HG03432 (cell line): ENCODE measurements at regions not wholly inside any gene's neighbourhood (a gene's known extent, or its start where the extent isn't known, plus 50 kb on each side); places are given as distances from the start of the nearest gene placed in this dataset.
"Not testable (repeated sequence)": the region's sequence is repeated elsewhere in the genome, so short reads cannot be mapped to it uniquely, and the experiment has no call there.

Source experiments
- ATAC-seq: cut with Tn5 transposase; IDR thresholded peaks from one replicate; pipeline ENCODE4 v1.9.1; 2021; ENCODE audit warnings: mild to moderate bottlenecking, moderate library complexity; ENCODE audit not compliant: unreplicated experiment

DNA sequence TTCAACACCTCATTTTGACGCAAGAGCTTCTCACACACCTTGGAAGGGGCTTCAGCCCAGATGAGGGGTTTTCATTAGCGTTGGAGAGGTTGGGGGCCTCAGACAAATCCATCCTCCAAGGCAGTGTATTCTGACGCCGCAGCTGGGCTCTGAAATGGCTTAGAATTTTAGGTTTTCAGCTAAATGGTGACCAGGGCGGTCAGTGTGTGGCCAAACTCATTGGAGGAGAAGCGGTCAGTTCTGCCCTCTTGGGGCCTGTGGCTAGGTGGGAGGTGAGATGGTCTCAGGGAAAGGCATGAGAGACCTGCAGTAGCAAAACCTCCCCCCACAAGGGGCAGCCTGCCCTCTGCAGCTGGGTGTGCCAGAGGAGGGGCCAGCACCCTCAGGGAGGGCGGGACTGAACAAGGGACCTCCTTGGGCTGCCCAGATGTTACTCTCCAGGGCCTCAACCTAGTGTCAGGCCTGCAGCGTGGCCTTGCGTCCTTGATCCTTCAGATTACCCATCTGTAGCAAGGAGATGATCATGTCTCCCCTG is 155.8 kb downstream of the URI1 start:
- no peak for ATAC-seq

DNA sequence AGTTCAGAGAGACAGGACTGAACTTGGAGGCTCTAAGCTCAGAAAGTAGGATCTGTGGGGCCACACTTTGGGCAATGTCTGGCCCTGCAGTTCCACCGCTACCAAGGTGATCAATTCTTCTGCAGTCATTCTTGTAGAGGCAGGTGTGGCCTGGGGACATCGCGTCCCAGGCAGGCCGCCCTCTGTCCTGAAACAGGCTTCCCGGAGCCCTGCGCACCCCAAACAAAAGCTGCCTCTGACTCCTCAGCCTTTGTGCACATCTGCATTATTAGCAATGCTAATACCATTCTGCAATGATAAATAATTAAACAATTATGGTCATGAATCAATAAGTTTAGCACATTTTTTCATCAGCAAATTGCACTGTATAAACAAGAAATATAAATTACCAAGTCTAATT is 160.2 kb downstream of the URI1 start:
- no peak for ATAC-seq

DNA sequence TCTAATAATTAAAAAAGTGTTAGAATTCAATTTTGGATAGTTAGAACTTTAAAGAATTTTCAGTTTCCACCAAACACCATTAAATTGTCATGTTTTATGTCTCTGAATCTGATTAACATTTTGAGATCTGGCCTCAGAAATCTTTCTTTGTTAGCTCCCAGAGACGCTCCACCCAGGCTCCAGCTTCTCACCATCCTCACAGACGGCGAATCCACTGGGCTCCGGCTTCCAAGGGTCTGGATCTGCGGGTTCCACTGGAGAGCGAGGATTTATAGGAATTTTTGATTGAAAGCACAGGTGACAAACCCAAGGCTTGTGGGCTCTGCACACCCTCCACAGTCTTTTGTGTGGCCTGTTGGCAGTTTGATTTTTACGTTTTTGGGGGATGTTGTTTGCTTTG is 160.6 kb downstream of the URI1 start:
- no peak for ATAC-seq

DNA sequence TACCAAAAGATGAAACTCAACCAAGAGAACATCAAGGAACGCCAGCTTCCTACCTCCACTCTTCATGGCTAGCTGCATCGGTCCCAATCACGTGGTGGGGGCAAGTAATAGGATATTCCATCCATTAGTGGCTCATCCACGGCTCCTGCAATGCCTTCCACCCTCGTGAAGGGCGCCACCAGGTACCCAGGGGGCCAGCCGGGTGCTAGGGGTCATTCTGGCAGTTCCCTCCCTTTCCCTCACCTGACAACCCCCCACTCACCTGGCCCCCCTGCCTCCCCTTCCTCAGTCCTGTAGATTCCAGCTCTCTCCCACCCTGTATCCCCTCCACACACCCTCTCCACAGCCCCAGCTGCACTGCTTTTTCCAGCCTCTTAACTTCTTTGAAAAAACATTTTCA is 161.9 kb downstream of the URI1 start:
- ATAC-seq = no peak

DNA sequence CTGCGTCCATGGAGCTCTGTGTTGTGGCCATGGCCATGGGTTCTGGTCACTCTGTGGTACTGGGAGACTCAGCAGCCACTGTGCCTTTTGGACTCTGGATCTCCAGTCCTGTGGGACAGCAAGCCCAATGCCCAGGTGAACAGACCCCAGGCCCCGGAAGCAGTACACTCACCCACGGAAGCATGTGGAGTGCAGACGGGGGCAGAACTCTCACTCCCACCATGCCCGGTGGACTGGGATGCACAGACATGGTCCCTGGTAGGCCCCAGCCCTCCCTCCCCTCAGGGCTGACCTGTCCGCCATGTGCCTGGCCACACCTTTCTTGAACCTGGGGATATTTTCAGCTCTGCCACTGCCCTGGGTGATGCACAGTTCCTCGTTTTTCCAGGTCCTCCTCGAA is 163.3 kb downstream of the URI1 start:
- no peak for ATAC-seq

DNA sequence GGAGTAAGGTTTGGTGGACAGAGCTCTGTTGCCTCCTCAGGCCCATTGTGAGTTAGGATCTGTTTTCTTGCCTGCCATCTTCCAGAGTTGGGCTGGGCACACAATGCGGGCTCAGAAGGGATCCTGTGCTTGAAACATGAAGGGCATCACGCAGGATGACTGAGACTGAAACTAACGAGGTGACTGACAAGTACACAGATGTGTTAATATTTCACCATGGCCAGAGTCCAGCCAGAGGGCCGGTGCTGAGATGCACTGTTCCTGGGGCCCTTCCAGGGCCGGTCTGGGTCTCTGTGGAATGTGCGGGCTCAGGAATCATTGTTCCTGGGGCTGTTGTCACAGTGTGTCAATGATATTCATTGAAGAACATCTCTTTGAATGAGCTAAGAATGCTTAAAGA is 163.7 kb downstream of the URI1 start:
- ATAC-seq = no peak

DNA sequence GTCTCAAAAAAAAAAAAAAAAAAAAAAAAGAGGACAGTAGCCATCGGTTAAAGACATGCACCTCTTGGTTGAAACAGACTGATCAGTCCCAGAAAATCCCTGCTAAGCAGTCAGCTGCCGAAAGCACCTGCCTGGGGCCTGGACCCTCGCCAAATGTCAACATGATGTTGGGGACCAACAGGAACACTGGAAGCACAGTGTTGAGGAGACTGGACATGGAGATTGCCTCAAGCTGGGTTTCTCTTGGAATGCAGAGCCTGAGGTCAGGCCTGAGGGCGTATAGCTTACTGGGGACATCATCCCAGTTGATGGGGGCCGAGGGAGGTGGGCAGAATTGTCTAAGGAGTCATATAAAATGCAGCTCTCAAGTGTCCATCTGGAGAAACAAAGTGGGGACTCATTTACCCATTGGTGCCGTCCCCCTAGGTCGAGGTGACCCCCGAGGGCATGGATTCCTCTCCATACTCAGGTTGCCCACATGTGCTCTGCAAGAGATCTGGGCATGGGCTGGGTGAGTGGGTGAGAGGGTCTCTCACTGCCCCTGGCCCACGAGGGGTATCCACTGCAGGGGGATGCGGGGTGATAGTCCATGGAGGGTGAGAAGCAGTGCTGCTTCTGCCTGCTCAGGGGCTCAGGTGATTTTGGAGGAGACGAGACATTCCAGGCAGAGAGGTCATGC is 164.5 kb downstream of the URI1 start:
- no peak for ATAC-seq

DNA sequence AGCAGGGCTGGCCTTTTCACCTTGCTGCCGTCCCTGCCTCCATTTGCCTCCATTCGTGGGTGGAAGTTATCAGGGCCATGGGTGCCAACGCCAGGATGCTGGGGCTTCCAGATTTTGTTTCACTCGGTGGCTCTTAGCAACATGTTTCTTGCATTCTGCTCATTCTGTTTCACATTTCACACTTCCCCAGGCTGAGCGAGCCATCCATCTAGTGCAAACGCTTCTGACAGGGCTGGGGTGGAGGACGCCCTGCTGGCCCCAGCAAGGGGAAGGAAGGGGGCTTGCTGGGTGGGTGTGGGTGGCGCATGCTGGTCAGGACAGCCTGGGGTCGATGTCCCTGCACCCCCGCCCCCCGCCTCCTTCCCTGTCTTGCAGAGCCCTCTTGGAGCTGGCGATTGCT is 165.2 kb downstream of the URI1 start:
- ATAC-seq = no peak

DNA sequence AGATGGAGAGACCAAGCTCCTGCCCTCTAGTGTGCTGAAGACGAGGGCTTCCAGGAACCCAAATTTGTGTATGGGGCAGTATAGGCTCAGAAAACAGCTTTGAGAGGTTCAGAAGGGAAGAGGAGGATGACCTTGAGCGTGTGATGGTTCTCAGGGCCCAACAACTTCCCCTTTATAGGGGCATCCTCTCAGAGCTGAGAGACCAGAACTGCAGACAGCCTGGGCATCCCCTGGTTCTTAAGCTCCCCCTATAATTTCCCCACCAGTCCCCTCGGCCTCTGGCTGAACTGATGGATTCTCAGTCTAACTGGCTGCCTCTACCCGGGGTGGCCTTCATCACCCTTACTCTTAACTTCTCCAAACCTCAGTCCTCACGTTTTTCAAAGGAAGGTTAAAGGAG is 167.5 kb downstream of the URI1 start:
- ATAC-seq = peak; percentile 60

DNA sequence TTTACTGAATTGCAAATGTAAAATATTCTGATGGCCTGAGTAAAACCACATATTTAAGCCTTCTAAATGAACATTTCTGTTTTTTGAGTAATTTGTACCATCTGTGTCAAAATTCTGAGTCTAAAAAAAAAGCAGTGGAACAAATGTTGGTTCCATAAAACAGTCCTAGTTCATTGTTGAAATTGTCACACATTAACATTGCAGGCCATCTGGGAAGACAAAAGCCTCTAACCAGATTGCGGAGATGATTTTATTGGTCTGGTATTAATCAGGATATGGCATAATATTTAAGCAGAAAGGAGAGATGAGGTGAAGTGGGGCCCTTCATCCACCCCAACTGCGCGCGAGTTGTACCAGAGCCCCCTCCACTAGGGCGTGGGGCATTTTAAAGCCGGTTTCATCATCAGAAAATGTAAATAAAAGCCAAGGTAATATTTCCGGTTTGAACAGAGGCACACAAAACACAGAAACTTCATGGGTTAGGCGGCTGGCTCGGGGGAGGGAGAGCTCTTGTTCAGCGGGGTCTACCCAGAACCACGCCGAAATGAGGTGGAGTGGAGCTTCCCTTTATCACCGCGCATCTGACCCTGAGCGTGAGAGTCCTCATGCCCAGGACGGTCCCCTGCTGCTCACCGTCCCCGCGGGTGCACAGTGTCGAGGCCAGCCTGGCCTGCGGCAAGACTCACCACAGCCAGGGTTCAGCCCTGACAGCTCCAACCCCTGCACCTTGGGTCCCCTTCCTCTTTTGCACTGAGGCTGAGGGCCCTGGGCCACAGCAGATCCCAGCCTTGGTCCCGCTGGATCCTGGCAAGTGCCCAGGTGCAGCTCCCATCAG is 169.2 kb downstream of the URI1 start:
- no peak for ATAC-seq

DNA sequence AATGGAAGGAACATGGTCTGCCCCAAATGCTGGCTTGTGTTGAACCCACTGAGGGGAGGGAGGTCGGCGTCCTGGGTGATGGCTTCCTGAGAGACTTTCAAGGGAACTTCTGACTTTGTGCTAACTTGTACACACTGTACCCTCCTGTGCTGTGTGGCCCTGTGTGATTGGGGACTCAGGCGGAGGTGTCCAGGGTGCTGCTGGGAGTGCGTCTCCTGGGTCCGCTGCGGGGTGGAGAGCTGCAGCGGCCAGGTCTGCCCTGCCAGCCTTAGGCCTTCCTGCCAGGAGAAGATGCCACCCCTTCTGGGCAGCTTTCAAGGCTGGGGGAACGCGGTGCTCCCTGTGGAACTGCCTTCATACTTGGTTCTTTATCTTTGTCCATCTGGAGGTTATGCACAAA is 170.1 kb downstream of the URI1 start:
- ATAC-seq = no peak

DNA sequence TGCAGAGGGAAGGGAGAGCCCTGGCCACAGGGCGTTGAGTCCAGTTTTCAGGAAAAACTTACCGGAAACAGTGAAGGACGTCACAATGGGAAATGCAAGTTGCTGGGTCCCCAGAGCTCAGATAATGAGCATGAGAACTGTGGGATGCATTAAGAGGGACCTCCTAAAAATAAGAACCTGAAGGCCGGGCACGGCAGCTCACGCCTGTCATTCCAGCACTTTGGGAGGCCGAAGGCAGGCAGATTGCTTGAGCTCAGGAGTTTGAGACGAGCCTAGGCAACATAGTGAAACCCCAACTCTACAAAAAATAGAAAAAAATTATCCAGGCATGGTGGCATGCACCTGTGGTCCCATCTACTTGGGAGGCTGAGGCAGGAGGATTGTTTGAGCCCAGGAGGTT is 170.6 kb downstream of the URI1 start:
- ATAC-seq = no peak

DNA sequence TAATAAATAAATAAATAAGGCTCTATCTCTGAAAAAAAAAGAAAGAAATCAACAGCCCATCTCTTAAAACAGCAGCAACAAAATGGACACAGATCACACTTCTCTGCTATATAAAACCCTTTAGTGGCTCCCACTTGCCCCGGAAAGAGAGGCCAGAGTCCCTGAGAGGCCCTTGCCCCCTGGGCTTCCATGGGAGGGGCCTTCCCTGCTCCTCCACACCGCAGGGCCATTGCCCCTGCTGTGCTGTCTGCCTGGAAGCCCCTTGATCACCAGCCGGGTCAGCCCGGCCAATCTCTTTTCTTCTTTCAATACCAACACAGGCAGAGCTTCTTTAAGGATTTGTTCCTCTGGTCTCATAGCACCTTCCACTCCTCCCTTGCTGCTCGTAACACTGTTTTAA is 171.1 kb downstream of the URI1 start:
- ATAC-seq = no peak

DNA sequence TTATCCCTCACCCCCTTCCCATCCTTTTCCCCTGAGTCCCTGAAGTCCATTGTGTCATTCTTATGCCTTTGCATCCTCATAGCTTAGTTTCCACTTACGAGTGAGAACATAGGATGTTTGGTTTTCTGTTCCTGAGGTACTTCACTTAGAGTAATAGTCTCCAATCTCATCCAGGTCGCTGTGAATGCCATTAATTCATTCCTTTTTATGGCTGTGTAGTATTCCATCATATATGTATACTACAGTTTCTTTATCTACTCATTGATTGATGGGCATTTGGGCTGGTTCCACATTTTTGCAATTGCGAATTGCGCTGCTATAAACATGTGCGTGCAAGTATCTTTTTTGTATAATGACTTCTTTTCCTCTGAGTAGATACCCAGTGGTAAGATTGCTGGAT is 172.1 kb downstream of the URI1 start:
- not testable (repeated sequence) for ATAC-seq

DNA sequence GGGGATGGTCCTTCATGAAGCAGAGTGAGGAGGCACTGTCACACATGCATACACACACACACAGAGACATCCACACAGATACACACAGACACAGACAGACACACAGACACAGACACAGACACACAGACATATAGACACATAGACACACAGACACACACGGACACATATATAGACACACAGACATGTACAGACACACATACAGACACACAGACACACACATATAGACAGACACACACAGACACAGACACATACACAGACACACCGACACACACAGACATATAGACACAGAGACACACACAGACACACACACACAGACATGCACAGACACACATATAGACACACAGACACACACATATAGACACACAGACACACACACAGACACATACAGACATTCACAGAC is 173.9 kb downstream of the URI1 start:
- ATAC-seq = no peak

DNA sequence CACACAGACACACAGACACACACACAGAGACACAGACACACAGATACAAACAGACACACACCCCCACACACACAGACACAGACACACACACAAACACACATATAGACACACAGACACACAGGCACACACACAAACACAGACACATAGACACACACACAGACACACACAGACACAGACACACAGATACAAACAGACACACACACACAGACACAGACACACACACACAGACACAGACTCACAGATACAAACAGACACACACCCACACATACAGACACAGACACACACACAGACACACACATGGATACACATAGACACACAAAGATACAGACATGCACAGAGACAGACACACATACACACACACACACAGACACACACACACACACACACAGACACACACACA is 174.5 kb downstream of the URI1 start:
- ATAC-seq = no peak

DNA sequence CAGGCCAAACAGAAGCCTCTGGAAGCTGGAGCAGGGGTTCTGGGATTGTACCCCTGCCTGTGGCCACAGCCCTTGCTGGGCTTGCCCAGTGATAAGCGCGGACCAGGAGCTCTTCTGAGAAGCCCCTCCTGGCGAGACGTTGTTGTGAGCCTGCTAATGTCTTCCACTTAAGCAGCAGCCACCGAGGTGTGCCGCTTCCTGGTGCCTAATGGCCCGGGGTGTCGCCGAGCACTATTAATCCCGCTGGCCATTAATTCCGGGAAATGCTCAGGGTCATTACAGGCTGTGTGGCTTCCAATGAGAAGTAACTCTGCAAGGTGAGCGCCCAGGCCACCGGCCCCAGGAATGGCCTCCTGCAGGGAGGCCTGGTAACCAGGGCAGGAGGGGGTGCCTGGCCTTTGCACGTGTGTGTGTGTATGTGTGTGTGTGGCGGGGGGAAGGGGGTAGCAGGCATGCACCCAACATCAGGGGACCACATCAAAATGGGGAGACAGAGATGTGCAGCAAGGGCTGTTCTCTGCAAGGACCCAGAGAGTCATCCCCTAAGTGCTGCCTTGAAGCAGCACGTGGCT is 175.0 kb downstream of the URI1 start:
- ATAC-seq = no peak

DNA sequence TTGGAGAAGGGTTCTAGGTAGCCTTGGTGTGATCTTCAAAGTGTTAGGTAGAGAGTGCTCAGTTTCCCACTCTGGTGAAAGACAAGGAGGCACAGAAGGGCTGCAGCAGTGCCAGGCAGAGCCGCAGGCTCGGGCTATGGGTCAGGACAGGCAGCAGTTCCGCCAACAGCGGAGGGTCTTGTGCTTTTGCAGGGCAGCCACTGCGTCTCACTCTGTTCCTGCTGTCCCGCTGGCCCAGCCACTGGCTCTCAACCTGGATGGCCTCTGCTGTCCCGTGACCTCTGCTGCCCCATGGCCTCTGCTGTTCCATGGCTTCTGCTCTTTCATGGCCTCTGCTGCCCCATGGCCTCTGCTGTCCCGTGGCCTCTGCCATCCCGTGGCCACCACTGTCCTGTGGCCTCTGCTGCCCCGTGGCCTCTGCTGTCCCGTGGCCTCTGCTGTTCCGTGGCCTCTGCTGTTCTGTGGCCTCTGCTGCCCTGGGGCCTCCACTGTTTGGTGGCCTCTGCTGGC is 175.7 kb downstream of the URI1 start:
- no peak for ATAC-seq

DNA sequence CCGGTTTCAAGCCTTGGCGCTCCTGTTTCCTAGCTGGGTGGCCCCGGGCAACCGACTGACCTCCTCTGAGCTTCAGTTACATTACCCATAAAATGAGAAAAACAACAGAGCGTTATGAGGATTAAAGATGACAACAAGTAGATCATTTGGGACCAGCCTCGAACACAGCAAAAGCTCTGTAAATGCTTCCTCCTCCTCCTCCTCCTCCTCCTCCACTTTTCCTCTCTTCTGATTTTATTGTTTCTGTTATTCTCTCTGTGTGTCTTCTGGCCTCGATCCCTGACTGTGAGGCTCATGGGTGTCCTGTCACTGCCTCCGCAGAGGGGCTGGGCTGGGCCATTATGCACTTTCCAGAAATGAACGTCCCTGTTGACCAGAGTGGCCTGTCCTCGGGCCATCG is 176.2 kb downstream of the URI1 start:
- ATAC-seq = no peak

DNA sequence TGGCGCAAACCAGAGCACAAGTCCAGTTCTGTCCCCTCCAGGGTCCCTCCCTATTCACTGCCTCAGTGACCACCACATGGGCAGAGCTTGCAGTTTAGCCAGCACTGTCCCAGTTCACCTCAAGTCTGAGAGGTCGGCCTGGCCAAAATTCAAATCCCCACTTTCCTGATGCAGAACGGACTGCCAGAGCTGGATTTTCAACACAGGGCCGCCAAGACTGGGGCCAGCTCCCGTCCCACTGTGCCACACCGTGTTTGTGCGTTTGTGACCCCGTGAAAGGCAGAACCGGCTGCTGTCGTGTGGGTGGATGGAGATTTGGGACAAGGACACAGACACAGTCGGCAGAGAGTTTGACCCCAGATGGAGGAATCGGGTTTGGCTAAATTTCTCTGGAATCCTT is 176.7 kb downstream of the URI1 start:
- no peak for ATAC-seq

DNA sequence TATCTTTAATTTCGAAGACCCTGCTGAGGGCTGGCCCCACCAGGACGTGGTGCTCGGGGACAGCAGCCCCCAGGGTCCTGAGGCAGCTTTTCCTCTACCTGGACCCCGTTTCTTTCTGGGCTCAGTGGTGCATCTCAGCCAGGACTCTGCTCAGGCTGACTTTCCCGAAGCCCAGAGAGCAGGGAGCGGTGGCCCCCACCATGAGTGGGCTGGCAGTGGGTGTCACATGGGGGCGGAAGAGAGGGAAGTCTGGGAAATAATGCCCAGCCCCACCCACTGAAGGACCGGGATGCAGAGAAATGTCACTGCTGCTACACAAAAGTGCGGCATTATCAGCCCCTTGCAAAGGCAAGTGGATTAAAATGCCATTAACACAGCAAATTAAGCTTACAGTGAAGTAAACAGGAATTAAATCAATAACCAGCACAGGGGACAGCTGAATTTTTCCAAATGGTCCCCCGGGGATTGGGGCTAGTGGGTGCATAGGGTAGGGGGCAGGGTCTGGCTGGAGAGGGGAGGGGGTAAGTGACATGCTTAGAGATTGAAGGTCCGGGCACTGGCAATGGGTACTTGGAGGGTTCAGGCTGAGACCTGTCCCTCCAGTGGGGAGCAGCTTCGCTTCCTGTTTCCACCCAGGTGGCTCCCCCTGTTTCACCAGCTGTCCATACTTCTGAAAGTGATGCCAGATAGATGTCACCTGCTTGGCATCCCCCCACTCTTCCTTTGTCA is 177.3 kb downstream of the URI1 start:
- no peak for ATAC-seq
